ENCODE measurements at regions not wholly inside any gene's neighbourhood (a gene's known extent, or its start where the extent isn't known, plus 50 kb on each side); places are given as distances from the start of the nearest gene placed in this dataset.

- TF ChIP-seq CTCF (IDR thresholded peaks at IDR 0.05): no peak
- no peak for TF ChIP-seq POLR2A (IDR thresholded peaks at IDR 0.05)
Observed at GRCh38 chr10:52952391-52953055, 179.9 kb upstream of the MBL2 start.
